ENCODE measurements at regions not wholly inside any gene's neighbourhood (a gene's known extent, or its start where the extent isn't known, plus 50 kb on each side); places are given as distances from the start of the nearest gene placed in this dataset.

DNA sequence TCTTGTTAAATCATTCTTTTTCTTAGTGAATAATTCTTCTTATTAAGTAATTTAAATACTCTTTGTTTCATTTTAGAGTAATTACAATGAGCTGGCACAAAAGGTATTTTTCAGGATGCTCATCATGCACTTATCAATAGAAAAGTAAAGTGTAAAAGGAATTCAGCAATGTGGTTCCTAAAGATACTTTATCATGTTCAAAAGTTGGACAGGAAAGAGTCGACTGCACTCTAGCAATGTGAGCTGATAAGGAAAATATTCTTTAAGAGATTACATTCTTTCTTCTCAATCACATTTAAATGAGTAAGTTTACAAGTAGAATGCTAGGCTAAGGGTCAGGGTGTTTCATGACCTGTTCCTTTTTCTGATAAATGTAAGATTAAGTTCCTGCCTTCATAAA, 609.5 kb upstream of the FAM241A start:
- no peak for DNase-seq (ENCODE audit: low read depth in 3 of 3, low spot score in 2 of 3)

DNA sequence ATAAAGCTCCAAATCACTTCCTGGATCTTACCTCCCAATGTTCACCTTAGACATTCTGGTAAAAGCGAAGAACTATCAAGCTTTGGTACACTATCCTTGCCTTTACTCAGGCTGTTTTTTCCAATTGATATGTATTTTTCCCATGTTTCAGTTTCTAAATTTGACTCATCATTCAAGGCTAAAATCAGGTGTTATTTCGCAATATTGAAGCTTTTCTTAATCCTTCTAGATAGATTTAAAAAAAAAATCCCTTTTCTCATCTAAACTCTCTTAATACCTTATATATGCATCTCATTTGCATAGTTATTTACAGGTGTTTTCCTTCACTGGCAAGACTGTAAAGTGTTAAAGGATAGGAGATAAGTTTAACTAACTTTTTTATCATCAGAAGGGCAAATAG, 608.1 kb upstream of the FAM241A start:
- no peak for DNase-seq (ENCODE audit: low read depth in 3 of 3, low spot score in 2 of 3)

DNA sequence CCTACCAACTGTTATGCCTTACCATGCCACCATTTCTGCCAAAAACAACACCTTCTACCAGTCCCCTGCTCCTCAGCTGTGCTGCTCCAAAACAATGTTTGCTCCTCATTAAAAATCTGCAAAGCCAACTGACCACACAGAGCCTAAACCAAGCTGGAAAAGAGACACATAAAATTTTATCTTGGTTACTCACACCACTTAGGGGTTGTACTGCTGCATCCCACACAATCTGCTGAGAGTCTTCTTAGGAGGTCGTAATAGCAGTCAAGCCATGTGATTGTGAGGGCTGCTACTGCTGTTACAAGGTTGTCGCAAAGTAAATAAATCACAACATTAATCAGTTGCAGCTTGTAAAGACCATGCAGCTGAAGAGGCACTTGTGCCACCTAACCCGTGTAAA, 607.4 kb upstream of the FAM241A start:
- peak in 2 of 3 donors; percentile 7 to 15 for DNase-seq (ENCODE audit: low read depth in 3 of 3, low spot score in 2 of 3)

DNA sequence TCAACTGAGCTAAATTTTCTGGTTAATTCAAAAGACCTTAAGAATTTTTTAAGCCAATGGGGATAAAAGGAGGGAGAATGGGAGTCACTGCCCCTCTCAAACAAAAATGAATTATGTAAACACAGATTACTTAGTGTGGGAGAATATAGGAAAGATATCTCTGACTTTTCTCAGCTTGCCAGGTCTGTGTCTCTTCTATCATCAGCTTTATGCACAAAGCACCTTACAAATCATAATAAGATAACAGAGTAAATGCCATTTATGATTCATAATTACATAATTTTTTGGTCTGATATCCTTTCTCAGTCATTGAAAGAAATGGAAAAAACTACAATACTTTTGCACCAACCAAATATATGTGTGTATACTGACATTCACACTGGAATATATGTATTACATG, 604.6 kb upstream of the FAM241A start:
- DNase-seq (ENCODE audit: low read depth in 3 of 3, low spot score in 2 of 3): no peak

DNA sequence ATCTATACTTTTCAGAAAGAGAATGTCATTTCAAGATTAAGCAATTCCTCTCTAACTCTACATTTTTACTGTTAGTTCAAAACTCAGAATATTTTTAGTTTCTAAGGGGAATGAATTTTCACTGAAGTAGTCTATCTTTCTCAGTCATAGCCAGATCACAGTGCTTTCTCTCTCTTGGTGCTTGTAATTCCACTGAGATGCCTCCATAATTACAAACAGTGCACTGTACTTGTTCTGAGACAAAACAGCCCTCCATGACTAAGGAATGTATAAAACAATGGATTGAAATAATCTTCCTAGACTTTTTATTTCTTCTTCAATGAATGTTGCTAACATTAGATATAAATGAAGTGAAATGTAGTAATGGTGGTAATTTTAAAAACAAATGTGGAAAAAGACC, 603.2 kb upstream of the FAM241A start:
- no peak for DNase-seq (ENCODE audit: low read depth in 3 of 3, low spot score in 2 of 3)

DNA sequence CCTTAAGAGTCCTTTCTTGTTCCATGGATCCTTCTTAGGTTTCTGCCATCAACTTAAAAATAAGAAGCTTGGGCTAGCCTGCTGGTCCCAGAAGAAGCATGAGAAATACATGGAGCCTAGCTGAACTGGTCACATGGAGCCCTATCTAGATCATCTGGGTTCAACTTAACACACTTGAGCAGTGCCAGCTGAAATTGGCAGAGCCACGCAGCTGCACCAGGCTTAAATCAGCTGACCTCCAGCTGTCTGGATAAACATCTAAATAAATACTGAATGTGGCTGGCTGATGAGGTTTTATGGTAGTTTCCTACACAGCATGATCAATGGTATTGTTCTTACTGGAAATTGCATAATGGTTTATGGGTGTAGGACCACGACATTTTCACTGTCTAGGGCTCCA, 598.4 kb upstream of the FAM241A start:
- DNase-seq (ENCODE audit: low read depth in 3 of 3, low spot score in 2 of 3): no peak

DNA sequence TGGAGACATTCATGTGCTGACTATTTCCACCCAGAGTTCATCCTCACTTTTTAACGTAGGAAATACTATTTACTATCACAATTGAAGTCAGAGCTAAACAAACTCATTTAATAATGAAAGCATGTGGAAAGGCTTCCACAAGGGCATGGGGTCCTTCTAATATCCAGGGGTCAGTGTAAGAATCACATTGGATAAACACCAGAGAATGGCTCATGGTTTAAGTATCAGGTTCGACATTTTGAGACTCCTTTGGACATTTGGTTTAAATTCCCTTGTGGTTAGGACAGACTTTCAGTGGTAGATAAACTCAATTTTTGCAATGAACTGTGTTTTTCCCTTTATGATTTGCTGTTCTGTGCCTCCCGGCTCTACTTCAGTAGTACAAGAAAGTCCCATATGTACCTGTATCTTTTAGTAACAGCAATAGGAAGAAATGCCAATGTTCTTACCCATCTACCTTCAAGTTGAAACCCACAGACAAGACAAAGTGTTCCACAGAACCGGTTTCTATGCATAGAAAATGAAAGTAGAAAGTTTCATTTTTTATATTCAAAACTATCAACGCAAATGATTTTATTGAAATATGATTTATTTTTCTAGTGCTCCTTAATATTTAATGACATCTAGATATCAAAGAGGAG, 589.0 kb upstream of the FAM241A start:
- DNase-seq (ENCODE audit: low read depth in 3 of 3, low spot score in 2 of 3): no peak

DNA sequence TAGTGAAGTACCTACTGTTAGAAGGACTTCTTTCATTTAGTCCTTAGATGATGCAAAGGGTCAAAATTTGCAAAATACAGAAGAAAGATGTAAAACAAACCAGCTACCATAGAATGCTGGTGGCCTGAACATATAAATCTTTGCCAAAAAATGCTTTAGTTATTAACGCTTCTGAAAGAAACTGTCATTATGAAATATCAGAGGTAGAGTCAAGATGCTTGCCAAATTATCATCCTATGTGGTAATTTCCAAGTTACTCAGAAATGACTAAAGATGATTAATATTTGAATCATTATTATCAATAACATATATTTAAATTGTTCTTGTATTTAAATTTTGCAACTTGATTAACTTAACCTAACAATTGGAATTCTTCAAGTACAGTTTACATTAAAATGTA, 588.4 kb upstream of the FAM241A start:
- no peak for DNase-seq (ENCODE audit: low read depth in 3 of 3, low spot score in 2 of 3)

DNA sequence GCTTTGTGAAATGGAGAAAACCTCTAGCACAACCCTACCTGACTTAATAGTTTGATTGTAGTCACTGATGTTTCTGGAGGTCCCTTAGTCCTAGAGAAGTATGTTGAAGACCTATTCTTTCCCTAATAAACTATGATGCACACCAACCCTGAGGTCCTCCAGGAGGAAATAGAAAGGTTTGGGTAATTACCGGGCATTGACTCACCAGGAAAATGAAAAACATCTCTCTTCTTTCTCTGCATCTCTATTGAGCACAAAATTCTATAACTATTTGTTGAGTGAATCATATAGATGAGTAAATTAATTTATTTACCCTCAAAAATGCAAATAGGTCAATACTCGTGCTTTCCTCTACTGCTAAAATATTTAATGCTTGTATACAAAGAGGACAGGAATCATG, 582.4 kb upstream of the FAM241A start:
- no peak for DNase-seq (ENCODE audit: low read depth in 3 of 3, low spot score in 2 of 3)

DNA sequence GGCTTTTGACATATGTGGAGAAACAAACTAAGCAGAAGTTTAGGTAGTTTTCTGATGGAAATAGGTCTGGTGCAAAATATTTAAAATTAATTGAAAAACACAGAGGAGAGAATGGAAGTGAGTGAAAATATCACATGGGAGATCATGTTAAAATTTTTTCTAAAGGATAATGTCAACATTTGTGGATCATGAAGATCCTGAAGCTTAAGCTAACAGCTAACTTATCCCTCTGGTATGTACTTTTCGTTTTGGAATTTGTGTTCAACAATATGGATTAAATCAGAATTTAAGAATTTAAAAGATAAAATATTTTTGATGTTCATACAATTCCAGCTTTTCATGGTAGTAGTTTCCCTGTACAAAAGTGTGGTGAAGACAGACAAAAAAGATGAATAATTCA, 572.8 kb upstream of the FAM241A start:
- no peak for DNase-seq (ENCODE audit: low read depth in 3 of 3, low spot score in 2 of 3)

DNA sequence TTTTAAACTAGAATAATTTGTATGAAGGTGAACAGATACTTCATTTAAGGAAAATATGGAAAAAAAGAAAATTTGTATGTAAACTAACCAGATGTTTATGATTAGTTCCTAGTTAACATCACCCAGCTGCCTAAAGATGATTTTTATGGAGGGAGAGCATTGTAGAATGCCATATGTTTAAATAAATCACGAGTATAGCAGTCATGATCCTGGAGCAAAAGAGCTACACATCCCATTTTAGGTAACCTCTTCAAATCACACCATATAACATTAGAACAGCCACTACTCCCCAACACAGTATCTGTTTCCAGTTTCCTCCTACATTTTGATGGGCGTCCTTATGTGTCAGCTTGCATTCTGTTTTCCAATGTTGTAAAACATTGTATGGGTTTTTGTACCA, 571.9 kb upstream of the FAM241A start:
- no peak for DNase-seq (ENCODE audit: low read depth in 3 of 3, low spot score in 2 of 3)

DNA sequence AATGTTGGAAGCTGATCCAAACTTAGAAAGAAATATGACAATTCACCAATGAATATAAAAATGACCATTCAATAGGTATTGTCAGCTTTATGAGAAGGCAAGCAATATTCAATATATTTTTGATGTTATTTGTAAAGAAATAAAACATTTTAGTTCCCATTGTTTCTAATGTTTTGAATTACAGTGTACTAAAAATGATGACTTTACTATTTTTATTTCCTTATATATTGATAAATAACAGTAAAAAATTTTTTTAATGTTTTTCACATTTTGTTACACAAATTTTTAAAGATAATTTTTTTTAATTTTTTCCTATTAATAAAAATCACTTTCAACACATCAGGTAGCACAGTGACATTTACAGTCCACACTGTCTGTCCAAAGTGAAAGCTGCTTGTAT, 565.5 kb upstream of the FAM241A start:
- no peak for DNase-seq (ENCODE audit: low read depth in 3 of 3, low spot score in 2 of 3)

DNA sequence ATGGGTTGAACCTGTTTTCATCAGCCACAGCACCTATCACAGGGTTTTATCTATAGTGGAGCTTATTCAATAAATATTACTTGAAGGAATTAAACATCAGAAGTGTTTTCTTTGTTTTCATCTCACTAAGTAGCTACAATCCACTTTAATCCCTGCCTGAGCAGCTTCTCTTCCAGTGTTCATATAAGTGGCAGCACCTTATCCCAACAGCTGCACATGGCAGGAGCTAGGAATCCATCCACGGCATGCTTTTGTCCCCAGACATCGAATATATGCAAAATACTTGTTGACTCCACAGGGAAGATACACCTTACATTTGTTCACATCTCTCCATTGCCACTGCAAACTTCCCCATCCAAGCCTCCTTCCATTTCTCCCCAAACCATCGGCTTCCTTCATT, 549.8 kb upstream of the FAM241A start:
- no peak for DNase-seq (ENCODE audit: low read depth in 3 of 3, low spot score in 2 of 3)

DNA sequence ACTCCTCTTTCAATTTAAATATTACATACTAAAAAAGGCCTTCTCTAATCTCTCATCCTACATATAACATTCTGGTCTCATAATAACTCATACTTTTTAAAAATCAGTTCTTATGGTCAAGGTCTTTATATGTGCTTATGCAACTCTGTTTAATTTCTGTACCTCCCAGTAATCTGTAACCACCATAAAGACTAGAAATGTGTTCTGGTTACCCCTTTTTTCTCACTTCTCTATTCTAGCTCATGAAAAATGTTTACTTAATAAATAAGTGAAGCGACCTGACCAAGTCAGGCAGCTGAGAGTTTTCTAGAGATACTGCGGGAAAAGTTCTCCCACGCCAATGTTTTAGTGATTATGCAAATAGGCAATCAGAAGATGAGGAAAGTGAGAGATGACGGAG, 548.8 kb upstream of the FAM241A start:
- no peak for DNase-seq (ENCODE audit: low read depth in 3 of 3, low spot score in 2 of 3)

DNA sequence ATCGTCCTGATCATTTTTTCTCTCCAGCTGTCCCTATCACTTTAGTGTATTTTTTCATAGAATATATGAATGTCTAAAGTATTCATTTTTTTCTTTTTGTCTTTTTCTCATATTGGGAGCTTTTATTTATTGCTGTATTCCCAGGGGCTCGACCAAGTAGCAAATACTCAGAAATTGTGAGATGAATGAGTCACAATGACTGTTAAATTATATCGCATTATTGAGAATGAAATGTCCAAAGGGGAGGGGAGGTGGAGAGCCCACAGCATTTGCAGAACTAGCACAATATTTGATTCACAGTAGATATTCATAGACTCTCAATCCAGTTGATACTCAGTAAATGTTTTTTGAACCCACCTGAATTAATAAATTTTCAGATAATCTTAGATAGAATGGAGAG, 543.6 kb upstream of the FAM241A start:
- no peak for DNase-seq (ENCODE audit: low read depth in 3 of 3, low spot score in 2 of 3)

DNA sequence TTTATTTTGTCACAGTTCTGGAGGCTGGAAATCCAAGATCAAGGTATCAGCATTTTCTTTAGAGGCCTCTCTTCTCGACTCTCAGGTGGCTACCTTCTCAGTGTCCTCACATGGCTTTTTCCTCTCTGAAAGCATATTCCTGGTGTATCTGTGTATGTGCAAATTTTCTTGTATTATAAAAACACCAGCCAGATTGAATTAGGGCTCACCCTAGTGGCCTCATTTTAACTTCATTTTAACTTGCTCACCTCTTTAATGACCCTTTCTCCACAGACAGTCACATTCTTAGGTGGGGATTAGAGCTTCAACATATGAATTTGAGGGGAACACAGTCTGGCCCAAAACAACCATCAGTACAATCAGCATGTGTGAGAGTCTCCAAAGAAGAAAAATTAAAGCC, 542.4 kb upstream of the FAM241A start:
- no peak for DNase-seq (ENCODE audit: low read depth in 3 of 3, low spot score in 2 of 3)

DNA sequence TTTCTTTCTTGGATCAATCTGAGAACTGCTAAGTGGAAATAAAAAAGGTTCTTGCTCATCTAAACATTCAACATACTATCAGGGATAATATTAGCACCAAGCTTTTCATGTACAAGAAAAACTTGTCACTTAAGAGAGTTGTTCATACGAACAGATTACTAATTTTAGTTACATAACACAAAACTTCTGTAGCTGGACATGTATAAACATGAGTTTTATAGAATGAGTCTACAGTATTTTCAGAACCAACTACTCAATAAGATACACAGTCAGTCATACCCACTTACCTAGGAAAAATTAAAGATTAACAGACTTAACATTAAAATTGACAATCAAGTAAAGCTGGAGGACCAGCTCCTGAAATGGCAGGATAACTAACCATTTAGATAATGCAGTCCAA, 540.1 kb upstream of the FAM241A start:
- no peak for DNase-seq (ENCODE audit: low read depth in 3 of 3, low spot score in 2 of 3)

DNA sequence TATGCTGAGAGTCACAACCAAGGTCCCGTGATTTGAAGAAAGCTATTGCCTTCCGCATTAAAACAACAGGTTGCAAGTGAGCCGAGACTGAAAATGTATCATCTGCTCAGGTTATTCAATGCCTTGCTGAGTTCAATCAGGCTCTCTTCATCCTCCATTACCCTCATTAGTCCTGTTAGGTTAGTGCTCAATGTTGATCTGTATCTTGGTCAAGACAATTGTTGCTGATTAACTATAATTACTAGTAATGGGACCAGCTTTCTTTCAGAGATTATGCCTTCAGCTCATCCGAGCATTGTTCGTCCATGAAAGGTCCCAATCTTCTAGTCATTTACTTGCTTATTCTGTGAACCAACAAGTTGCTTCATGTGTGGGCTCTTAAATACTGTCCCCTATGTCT, 534.6 kb upstream of the FAM241A start:
- no peak for DNase-seq (ENCODE audit: low read depth in 3 of 3, low spot score in 2 of 3)

DNA sequence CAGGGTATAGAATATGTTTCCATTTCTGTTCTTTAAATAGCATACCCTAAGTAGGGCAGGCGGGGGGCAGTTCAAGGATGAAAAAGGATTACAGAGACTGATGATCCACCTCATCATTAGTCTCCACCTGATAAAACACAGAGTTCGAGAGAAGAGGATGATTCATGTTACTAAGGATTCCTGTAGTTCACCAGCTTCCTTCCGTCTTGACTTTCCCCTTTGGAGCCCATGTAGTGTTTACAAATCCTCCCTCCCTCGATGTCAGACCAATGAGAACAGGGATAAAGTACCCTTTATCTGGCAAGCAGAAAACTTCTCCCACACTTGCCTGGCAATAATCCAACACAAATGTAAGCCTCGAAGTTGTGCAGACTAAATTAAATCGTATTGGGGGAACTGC, 526.3 kb upstream of the FAM241A start:
- no peak for DNase-seq (ENCODE audit: low read depth in 3 of 3, low spot score in 2 of 3)

DNA sequence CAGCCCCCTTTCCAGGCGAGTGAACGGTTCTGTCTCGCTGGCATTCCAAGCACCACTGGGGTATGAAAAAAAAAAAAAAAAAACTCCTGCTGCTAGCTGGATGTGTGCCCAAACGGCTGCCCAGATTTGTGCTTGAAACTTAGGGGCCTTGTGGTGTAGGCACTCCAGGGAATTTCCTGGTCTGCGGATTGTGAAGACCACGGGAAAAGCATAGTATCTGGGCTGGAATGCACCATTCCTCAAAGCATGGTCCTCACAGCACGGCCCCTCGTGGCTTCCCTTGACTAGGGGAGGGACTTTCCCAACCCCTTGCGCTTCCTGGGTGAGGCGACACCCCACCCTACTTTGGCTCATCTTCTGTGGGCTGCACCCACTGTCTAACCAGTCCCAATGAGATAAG, 516.8 kb upstream of the FAM241A start:
- DNase-seq (ENCODE audit: low read depth in 3 of 3, low spot score in 2 of 3): no peak

DNA sequence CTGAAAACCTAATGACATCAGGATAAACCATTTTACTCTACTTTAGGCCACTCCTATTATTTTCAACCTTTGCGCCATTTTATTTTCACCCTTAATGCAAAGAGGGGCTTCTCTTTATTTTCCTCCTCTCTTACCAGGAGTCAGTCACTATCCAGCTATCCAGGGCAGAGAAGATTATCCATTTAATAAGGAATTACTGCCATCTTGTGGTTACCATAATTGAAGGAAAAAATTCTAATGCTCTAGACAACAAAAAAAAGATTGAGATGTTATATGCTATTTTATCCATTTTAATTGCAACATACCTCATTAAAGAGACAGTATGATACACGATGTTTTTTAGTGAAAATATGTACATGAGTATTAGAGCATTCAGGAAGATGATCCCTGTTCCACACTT, 514.5 kb upstream of the FAM241A start:
- no peak for DNase-seq (ENCODE audit: low read depth in 3 of 3, low spot score in 2 of 3)

DNA sequence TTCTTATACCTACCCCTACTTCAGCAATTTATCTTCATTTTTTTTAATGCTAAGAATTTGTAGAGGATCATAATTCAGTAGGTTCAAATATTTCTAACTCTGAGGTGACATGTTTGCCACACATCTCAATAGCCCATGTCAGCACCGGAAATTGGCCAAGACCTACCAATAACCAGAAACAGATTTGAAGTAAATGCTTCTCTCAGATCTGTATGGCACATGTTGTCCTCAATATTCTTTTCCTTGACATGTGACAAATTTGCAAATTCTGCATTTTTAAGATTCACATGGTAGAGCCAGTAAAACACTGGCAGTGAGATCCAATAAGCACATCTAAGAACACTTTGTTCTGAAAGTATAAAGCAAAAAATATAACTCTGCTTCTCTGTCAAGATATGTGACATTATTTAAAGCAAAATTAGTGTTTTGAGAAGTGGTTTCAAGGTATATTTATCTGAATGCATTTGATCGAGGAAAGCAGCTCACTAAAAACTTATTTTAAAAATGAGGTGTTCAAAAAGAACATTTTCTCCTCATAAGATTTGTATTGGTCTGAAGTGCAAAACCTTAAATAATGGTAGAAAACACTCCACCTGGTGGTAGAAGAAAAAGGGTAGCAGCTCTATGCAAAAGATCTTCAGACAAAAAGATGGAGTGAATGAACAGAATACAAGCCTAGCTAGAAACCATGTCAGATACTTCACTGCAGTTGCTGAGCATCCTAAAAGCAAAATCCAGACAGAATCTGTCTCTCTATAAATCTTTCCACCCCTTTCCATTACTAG, 513.8 kb upstream of the FAM241A start:
- DNase-seq (ENCODE audit: low read depth in 3 of 3, low spot score in 2 of 3): no peak

DNA sequence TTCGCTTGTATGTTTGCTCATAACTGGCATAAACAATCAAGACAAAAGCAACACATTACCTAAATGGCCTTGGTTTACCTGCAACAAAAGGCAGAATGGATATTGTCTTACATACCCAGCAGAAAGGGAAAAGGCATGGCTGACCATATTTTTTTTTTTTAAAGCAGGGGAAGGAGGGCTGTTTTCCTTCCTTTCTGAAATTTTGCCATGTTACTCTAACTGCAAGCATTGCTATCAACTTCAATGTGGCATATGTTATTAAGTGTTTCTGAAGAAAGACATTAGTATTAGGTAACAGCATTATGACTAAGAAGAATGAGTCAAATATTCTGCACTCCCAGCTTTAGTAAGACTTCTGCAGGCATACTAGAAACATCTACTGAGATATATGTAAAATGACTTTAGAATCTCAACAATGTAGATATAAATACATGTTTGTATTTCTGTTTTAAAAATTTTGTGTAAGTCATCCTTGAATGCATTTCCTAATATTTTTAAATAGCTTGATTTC, 512.6 kb upstream of the FAM241A start:
- DNase-seq (ENCODE audit: low read depth in 3 of 3, low spot score in 2 of 3): no peak
